ENCODE measurements at regions not wholly inside any gene's neighbourhood (a gene's known extent, or its start where the extent isn't known, plus 50 kb on each side); places are given as distances from the start of the nearest gene placed in this dataset.

DNA sequence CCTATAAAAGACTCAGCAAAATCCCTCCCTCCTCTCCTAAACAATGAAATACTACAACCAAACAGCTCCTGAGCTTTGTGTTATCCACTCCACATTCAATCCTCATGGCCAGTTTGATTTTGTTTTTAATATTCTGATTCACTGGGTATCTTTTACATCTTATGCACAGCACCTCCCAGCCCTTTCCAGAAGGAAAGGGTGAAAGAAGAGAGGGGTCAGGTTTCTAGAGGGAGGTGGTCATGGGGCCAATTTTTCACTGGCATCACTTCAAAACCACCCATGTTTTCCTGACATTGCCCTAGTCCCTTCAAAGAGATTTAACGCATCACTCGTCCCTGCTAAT is 315.6 kb downstream of the LPIN1 start:
- Histone ChIP-seq H3K9me3 (no peaks in the 10 kb centered on the region), H3K36me3 (no peaks in the 10 kb centered on the region), H3K27ac (no peak overlapping the region), H3K27me3 (no peaks in the 10 kb centered on the region), H3K4me3 (no peak overlapping the region), H3K4me1 (peaks cover 0 to 17% (median 0%) of the 10 kb centered on the region in 4 donors)
- TF ChIP-seq, protein P1, sequence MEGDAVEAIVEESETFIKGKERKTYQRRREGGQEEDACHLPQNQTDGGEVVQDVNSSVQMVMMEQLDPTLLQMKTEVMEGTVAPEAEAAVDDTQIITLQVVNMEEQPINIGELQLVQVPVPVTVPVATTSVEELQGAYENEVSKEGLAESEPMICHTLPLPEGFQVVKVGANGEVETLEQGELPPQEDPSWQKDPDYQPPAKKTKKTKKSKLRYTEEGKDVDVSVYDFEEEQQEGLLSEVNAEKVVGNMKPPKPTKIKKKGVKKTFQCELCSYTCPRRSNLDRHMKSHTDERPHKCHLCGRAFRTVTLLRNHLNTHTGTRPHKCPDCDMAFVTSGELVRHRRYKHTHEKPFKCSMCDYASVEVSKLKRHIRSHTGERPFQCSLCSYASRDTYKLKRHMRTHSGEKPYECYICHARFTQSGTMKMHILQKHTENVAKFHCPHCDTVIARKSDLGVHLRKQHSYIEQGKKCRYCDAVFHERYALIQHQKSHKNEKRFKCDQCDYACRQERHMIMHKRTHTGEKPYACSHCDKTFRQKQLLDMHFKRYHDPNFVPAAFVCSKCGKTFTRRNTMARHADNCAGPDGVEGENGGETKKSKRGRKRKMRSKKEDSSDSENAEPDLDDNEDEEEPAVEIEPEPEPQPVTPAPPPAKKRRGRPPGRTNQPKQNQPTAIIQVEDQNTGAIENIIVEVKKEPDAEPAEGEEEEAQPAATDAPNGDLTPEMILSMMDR (IDR thresholded peaks at IDR 0.05) = no peak
- intact Hi-C loops (cut with DNase I; ENCODE audit: low total_unique reads) = no loop called here
- DNase-seq = no peak

DNA sequence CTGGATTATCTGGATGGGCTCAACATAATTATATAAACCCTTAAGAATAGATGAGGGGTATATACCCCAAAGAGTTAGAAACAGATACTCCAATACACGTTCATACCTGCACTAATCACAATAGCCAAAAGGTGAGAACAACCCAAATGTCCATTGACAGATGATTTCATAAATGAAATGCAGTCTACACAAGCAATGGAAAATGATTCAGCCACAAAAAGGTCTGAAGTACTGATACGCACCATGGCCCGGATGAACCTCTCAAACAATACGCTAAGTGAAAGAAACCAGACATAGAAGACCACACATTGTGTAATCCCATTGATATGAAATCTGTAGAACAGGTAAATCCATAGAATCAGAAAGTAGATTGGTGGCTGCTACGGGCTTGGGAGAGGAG is 316.8 kb downstream of the LPIN1 start:
- Histone ChIP-seq H3K9me3 (no peaks in the 10 kb centered on the region), H3K27me3 (no peaks in the 10 kb centered on the region), H3K27ac (no peak overlapping the region), H3K36me3 (no peaks in the 10 kb centered on the region), H3K4me1 (peaks cover 0 to 17% (median 0%) of the 10 kb centered on the region in 4 donors), H3K4me3 (no peak overlapping the region)
- no peak for DNase-seq
- TF ChIP-seq, protein P1 (IDR thresholded peaks at IDR 0.05) = no peak
- intact Hi-C loops (cut with DNase I; ENCODE audit: low total_unique reads) = no loop called here

DNA sequence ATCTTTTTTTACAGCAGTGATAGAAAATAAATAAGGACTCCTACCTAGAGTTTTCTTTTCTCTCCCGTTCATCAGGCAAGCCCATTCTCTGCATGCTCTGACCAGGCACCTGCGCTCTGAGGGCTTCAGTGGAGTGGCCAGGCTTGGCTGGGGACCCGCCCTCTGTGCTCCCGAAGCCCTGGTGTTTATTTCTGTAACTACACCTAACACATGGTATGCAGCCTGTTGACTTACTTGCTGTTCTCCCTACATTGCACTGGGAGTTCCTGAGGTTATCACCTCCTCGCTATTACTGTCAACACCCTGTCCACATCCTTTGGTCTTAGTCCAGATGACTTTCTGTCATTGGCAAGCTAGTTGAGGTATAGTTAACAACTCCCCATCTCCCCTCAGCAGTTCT is 317.7 kb downstream of the LPIN1 start:
- Histone ChIP-seq H3K27ac (no peak overlapping the region), H3K36me3 (no peaks in the 10 kb centered on the region), H3K4me3 (no peak overlapping the region), H3K27me3 (no peaks in the 10 kb centered on the region), H3K9me3 (no peaks in the 10 kb centered on the region), H3K4me1 (peaks cover 0 to 17% (median 0%) of the 10 kb centered on the region in 4 donors)
- intact Hi-C loops (cut with DNase I; ENCODE audit: low total_unique reads) = no loop called here
- DNase-seq = no peak
- TF ChIP-seq, protein P1 (IDR thresholded peaks at IDR 0.05) = no peak

DNA sequence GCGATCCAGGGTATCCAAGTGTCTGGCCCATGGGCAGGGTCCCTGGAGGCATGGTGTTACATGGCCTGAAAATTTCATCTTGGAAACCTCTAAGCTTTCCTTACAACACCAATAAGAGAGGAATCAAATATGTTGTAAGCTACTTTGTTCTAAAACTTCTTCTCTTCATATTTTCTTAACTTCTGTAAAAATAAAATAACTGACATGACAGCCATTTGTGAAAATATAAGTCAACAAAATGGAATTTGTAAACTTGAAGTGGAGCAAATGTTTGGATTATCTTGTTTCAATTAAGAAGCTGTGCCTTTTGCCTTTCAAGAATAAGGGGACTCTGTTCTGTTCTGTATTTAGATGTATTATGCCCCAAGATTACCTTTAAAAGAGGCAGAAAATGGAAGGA is 319.7 kb downstream of the LPIN1 start:
- no peak overlapping the region for H3K27ac ChIP-seq
- H3K9me3 ChIP-seq = no peaks in the 10 kb centered on the region
- peaks cover 0 to 12% (median 0%) of the 10 kb centered on the region in 4 donors for H3K4me1 ChIP-seq
- H3K4me3 ChIP-seq = no peak overlapping the region
- H3K27me3 ChIP-seq = no peaks in the 10 kb centered on the region
- no peaks in the 10 kb centered on the region for H3K36me3 ChIP-seq
- no peak for DNase-seq
- intact Hi-C loops (cut with DNase I; ENCODE audit: low total_unique reads) = no loop called here
- TF ChIP-seq, protein P1 (IDR thresholded peaks at IDR 0.05) = no peak

DNA sequence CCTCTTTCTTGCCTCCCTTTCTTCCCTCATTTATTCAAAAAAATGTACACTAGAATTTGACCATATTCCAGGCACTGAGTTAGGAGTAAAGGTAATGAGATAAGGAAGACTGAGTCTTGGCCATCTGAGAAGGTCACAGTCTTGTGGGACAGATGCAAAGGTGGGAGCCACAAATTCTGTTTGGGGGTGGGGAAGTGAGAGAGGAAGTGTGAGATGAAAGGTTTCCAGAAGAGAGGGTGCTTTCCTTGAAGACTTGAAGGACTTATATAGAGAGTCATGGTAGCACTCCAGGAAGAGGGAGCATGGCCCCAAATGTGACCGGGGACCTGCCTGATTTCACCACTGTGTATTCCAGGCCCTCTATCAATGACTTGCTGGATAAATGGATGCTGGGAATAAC is 320.6 kb downstream of the LPIN1 start:
- DNase-seq = no peak
- no peak overlapping the region for H3K4me3 ChIP-seq
- no peaks in the 10 kb centered on the region for H3K36me3 ChIP-seq
- H3K27me3 ChIP-seq = no peaks in the 10 kb centered on the region
- intact Hi-C loops (cut with DNase I; ENCODE audit: low total_unique reads) = no loop called here
- H3K9me3 ChIP-seq = no peaks in the 10 kb centered on the region
- TF ChIP-seq, protein P1 (IDR thresholded peaks at IDR 0.05) = no peak
- peaks cover 0 to 3% (median 0%) of the 10 kb centered on the region in 4 donors for H3K4me1 ChIP-seq
- H3K27ac ChIP-seq = no peak overlapping the region

Measured in tibial artery (tissue), 4 donors.